NT2/D1 (cell line): ENCODE measurements at regions not wholly inside any gene's neighbourhood (a gene's known extent, or its start where the extent isn't known, plus 50 kb on each side); places are given as distances from the start of the nearest gene placed in this dataset.
"Not testable (repeated sequence)": the region's sequence is repeated elsewhere in the genome, so short reads cannot be mapped to it uniquely, and the experiment has no call there.

Experiments used
- DNase-seq: peaks from one replicate; pipeline ENCODE4 v3.0.0-alpha.2; 2011; ENCODE audit warnings: low read depth, low spot score
- H3K27me3 ChIP-seq: 2 replicates; pipeline ENCODE4 v1.6.0; 2011; ENCODE audit warnings: mild to moderate bottlenecking; ENCODE audit not compliant: insufficient read length, insufficient read depth
- H3K36me3 ChIP-seq: 2 replicates; pipeline ENCODE4 v1.6.1; 2011; ENCODE audit warnings: mild to moderate bottlenecking, low read length, mixed read lengths; ENCODE audit not compliant: insufficient read depth, insufficient read length
- H3K4me1 ChIP-seq: 2 replicates; pipeline ENCODE4 v1.5.1; 2011; ENCODE audit not compliant: insufficient read depth, insufficient read length
- H3K4me3 ChIP-seq: 2 replicates; pipeline ENCODE4 v1.5.1; 2011; ENCODE audit warnings: low read depth; ENCODE audit not compliant: insufficient read length
- H3K9ac ChIP-seq: 2 replicates; pipeline ENCODE4 v1.6.0; 2011; ENCODE audit warnings: low read depth; ENCODE audit not compliant: insufficient read length
- H3K9me3 ChIP-seq: 2 replicates; pipeline ENCODE4 v1.5.1; 2011; ENCODE audit warnings: mild to moderate bottlenecking, low read length; ENCODE audit not compliant: insufficient read depth
- SUZ12 ChIP-seq: IDR thresholded peaks from 2 replicates; pipeline ENCODE4 v1.6.1; 2011; ENCODE audit not compliant: insufficient read length, insufficient read depth; ENCODE audit errors: extremely low read depth
- YY1 ChIP-seq: IDR thresholded peaks from 2 replicates; pipeline ENCODE4 v1.6.1; 2011; ENCODE audit not compliant: insufficient read length, insufficient read depth
- ZNF274 ChIP-seq: IDR thresholded peaks from 2 replicates; pipeline ENCODE4 v1.6.1; 2011; ENCODE audit warnings: mild to moderate bottlenecking, low read depth, low read length

DNA sequence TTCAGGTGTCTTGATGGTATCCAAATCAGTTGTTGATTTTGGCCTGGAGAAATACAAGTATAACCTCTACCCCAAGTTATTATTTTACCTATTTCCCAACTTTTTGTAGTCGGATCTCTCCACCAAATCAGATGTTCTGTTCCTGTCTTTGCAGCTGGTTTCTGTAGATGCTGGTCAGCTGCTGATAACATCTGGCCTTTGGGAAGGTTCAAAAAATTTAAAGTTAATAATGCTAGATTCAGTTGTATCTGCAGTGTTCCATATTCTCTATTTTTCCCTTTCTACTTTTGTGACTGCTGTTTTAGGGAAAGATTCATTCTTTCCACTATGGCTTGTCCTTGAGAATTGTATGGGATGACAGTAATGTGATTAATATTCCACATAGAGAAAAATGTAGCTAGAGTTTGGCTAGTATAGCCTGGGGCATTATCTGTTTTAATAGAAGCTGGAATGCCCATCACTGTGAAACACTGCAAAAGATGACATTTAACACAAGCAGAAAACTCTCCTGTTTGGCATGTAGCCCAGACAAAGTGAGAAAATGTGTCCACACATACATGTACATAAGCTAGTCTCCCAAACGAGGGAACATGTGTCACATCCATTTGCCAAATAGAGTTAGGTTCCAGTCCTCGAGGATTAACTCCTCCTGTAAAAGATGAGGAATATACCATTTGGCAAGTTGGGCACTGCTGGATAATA is 99.2 kb downstream of the ZNF100 start:
- H3K36me3 ChIP-seq, H3K4me3 ChIP-seq, H3K27me3 ChIP-seq, DNase-seq, H3K4me1 ChIP-seq, H3K9ac ChIP-seq: not testable (repeated sequence)
- H3K9me3 ChIP-seq = peaks cover 12% of the 10 kb centered on the region; the same call in 1 of the 2 replicates

DNA sequence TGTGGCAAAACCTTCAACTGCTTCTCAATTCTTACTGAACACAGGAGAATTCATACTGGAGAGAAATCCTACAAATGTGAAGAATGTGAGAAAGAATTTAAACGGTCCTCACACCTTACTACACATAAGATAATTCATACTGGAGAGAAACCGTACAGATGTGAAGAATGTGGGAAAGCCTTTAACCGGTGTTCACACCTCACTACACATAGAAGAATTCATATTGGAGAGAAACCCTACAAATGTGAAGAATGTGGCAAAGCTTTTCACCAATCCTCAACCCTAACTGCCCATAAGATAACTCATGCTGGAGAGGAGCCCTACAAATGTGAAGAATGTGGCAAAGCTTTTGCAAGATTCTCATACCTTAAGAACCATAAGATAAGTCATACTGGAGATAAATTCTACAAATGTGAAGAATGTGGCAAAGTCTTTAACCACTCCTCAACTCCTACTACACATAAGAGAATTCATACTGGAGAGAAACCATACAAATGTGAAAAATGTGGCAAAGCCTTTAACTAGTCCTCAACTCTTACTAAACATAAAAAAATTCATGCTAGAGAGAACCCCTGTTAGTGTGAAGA is 111.7 kb downstream of the ZNF100 start:
- no peak for DNase-seq
- TF ChIP-seq ZNF274 = peak; percentile 64
- no peak for TF ChIP-seq YY1
- Histone ChIP-seq H3K4me3 (no peak overlapping the region), H3K4me1 (no peaks in the 10 kb centered on the region), H3K27me3 (no peaks in the 10 kb centered on the region), H3K9me3 (peaks cover 49% of the 10 kb centered on the region), H3K36me3 (no peaks in the 10 kb centered on the region), H3K9ac (no peak overlapping the region)

DNA sequence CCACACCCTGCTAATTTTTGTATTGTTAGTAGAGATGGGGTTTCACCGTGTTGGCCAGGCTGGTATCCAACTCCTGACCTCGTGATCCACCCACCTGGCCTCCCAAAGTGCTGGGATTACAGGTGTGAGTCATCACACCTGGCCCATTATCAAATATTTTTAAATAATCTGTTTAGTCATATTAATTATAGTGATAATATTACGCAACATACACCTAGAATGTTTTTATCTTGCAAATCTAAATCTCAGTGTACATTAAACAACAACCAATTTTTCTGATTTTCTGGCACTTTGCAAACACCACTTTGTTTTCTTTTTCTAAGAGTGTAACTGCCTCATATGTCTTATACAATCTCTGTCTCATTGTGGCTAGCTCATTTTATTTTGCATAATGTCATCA is 115.9 kb downstream of the ZNF100 start:
- not testable (repeated sequence) for DNase-seq, H3K27me3 ChIP-seq, H3K36me3 ChIP-seq, H3K9ac ChIP-seq, H3K4me3 ChIP-seq, H3K4me1 ChIP-seq
- H3K9me3 ChIP-seq = peaks cover 35% of the 10 kb centered on the region

DNA sequence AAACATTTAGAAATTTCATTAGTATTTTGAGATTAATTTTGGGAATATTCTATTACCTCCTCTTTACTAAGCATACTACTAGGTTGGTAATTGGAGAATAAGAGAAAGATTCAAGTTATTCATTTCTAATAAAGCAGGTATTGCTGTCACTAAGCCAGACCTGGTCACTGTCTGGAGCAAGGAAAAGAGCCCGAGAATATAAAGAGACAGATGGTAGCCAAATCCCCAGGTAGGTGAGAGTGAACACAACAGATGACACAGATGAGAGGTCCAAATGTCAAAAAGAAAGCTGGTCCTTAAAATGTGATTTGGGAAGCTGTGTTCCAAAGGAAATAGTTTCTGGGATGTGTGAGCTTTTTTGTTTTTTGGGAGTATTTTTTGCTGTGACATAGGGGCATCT is 128.6 kb downstream of the ZNF100 start:
- Histone ChIP-seq H3K4me3 (no peak overlapping the region), H3K9ac (no peak overlapping the region), H3K9me3 (no peaks in the 10 kb centered on the region; the same call in 1 of the 2 replicates), H3K4me1 (no peaks in the 10 kb centered on the region), H3K36me3 (no peaks in the 10 kb centered on the region), H3K27me3 (no peaks in the 10 kb centered on the region)
- DNase-seq = no peak
- TF ChIP-seq YY1 (no peak), ZNF274 (no peak), SUZ12 (no peak)

GRCh38 chr19:21626924-21627697 is 121.7 kb downstream of the ZNF429 start:
- Histone ChIP-seq H3K27me3 (no peaks in the 10 kb centered on the region), H3K9me3 (peaks cover 14% of the 10 kb centered on the region; the same call in 1 of the 2 replicates), H3K36me3 (no peaks in the 10 kb centered on the region), H3K9ac (no peak overlapping the region), H3K4me1 (no peaks in the 10 kb centered on the region), H3K4me3 (no peak overlapping the region)
- DNase-seq = no peak
- TF ChIP-seq SUZ12 (no peak), ZNF274 (no peak), YY1 (no peak)

DNA sequence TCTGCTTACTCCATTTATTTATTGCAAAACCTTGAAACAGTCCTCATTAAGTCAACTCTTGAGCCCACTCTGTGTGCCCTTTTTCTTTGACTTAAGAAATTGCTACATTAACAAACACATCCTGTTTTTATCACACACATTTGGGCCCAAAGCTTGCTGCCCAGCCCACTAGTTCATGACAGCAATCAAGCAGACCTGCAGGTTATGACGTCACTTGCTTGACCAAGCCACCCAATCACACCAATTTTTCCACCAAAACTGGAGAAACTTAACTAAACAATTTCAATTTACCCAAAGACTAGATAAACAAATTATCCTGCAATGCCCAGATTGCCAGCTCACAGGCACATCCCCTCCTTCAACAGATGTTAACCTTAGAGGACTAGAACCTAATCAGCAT is 120.7 kb downstream of the ZNF429 start:
- no peak for TF ChIP-seq ZNF274
- TF ChIP-seq SUZ12 = no peak
- TF ChIP-seq YY1 = no peak
- no peak for DNase-seq
- H3K9ac ChIP-seq = no peak overlapping the region
- no peaks in the 10 kb centered on the region for H3K27me3 ChIP-seq
- H3K36me3 ChIP-seq = no peaks in the 10 kb centered on the region
- no peak overlapping the region for H3K4me3 ChIP-seq
- peaks cover 24% of the 10 kb centered on the region; the same call in 1 of the 2 replicates for H3K9me3 ChIP-seq
- H3K4me1 ChIP-seq = no peaks in the 10 kb centered on the region

DNA sequence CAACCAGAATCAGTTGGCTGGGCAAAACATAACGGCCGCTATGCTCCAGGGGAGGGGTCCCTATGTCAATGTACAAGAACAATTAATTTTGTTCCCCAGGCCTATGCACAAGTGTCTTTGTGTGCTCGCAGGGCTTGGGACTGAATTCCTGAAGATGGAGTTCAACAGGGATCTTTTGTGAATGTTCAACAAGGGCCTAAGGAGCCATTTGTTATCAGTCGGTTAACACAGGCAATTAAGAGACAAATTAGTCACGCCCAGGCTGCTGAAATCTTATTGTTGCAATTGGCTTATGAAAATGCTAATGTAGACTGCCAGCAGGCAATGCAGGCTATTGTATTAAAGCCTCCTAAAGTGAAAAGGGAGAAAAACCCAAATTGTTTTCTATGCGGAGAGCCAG is 117.5 kb downstream of the ZNF429 start:
- no peak for DNase-seq
- H3K9me3 ChIP-seq = peaks cover 34% of the 10 kb centered on the region; the same call in 1 of the 2 replicates
- TF ChIP-seq SUZ12 (no peak), YY1 (no peak)
- H3K9ac ChIP-seq = no peak overlapping the region
- H3K4me1 ChIP-seq = no peaks in the 10 kb centered on the region
- H3K36me3 ChIP-seq = no peaks in the 10 kb centered on the region
- no peak overlapping the region for H3K4me3 ChIP-seq
- H3K27me3 ChIP-seq = no peaks in the 10 kb centered on the region
